Spleen (tissue), 7 donors: ENCODE measurements at regions not wholly inside any gene's neighbourhood (a gene's known extent, or its start where the extent isn't known, plus 50 kb on each side); places are given as distances from the start of the nearest gene placed in this dataset.

Source experiments
- CTCF ChIP-seq, 11 experiments: fragments of 200-600 bp in 7 of 11; fragments of 450-650 bp in 4 of 11; sonication (generic) in 4 of 11; IDR thresholded peaks in 8 of 11; conservative IDR thresholded peaks in 3 of 11; 1 replicate in 7 of 11; 2 replicates in 4 of 11; pipeline versions ENCODE4 v1.4.0 to v1.8.0; 2016 to 2021; ENCODE audit warnings: antibody characterized with exemption in 11 of 11, inconsistent platforms in 4 of 11, mild to moderate bottlenecking in 1 of 11
- POLR2A ChIP-seq, 3 donors: fragments of 450-650 bp; IDR thresholded peaks; one replicate each; pipeline ENCODE4 v1.5.1; 2017; ENCODE audit warnings: antibody characterized with exemption in 3 of 3, mild to moderate bottlenecking in 1 of 3
- donor health status: DM: no; HTN: no; CAD: no; lungs with moderate emphysema.
- donor health status: DM: no; HTN: no; CAD: no.
- donor health status: DM: no; HTN: no; CAD: no.

DNA sequence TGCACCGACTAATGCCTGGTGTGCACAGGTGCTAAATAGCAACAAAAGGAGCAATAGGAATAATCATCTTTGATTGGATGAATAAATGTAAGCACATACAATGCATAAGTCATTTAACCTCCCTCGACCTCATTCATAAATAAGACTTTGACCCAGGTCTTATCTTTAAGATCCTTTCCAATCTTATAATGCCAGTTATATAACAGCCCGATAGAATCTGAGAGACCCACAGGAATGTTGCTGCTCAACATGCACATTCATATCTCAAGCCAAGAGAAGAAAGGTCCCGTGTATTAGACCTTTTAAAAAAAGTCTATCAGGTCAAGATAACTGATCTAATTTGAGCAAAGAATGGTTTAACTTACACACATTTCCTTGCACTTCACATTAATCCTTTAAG is 146.8 kb upstream of the SOX9 start:
- TF ChIP-seq CTCF (IDR thresholded peaks at IDR 0.05 in 8 of 11, conservative IDR thresholded peaks at IDR 0.05 in 3 of 11): no peak
- no peak for TF ChIP-seq POLR2A (IDR thresholded peaks at IDR 0.05)
